Eye (tissue), 1 donor: ENCODE measurements at regions not wholly inside any gene's neighbourhood (a gene's known extent, or its start where the extent isn't known, plus 50 kb on each side); places are given as distances from the start of the nearest gene placed in this dataset.

Source experiments
- DNase-seq: peaks from one replicate; pipeline ENCODE4 v3.0.0-alpha.2; 2015

GRCh38 chrX:42946544-42947194 is 168.7 kb upstream of the PPP1R2C start:
- DNase-seq, result no peak

- no peak for DNase-seq
Measured at GRCh38 chrX:42948723-42949657, 171.0 kb upstream of the PPP1R2C start.

- no peak for DNase-seq
Measured at GRCh38 chrX:42951747-42952146, 173.8 kb upstream of the PPP1R2C start.

- DNase-seq, result no peak
Measured at GRCh38 chrX:42952621-42953020, 174.7 kb upstream of the PPP1R2C start.

- no peak for DNase-seq
Measured at GRCh38 chrX:42954880-42955279, 176.9 kb upstream of the PPP1R2C start.

- no peak for DNase-seq
Measured at GRCh38 chrX:42955349-42955748, 177.4 kb upstream of the PPP1R2C start.

GRCh38 chrX:42967681-42968300 is 189.8 kb upstream of the PPP1R2C start:
- no peak for DNase-seq

- DNase-seq, result no peak
Measured at GRCh38 chrX:42973321-42973720, 195.4 kb upstream of the PPP1R2C start.

- no peak for DNase-seq
Measured at GRCh38 chrX:42975906-42976305, 197.9 kb upstream of the PPP1R2C start.

- DNase-seq, result no peak
Measured at GRCh38 chrX:42976746-42977366, 198.9 kb upstream of the PPP1R2C start.

GRCh38 chrX:42978655-42979379 is 200.9 kb upstream of the PPP1R2C start:
- no peak for DNase-seq

GRCh38 chrX:42988700-42989099 is 210.7 kb upstream of the PPP1R2C start:
- no peak for DNase-seq

GRCh38 chrX:42992199-42992943 is 214.4 kb upstream of the PPP1R2C start:
- no peak for DNase-seq

GRCh38 chrX:42996861-42997260 is 218.9 kb upstream of the PPP1R2C start:
- peak; percentile 24 for DNase-seq

GRCh38 chrX:43000121-43000520 is 222.2 kb upstream of the PPP1R2C start:
- no peak for DNase-seq

GRCh38 chrX:43002526-43003203 is 224.7 kb upstream of the PPP1R2C start:
- peak; percentile 15 for DNase-seq

GRCh38 chrX:43003204-43003565 is 225.2 kb upstream of the PPP1R2C start:
- DNase-seq, result no peak

GRCh38 chrX:43003939-43004338 is 226.0 kb upstream of the PPP1R2C start:
- no peak for DNase-seq

- DNase-seq, result no peak
Measured at GRCh38 chrX:43005561-43005960, 227.6 kb upstream of the PPP1R2C start.

GRCh38 chrX:43008356-43008755 is 230.4 kb upstream of the PPP1R2C start:
- DNase-seq, result no peak

- DNase-seq, result peak; percentile 4
Measured at GRCh38 chrX:43016021-43016420, 238.1 kb upstream of the PPP1R2C start.
